Trophoblast cell (in vitro differentiated cells and primary cell): ENCODE measurements at regions not wholly inside any gene's neighbourhood (a gene's known extent, or its start where the extent isn't known, plus 50 kb on each side); places are given as distances from the start of the nearest gene placed in this dataset.

ENCODE experiments used
- DNase-seq, 2 donors: peaks; one replicate each; pipeline ENCODE4 v3.0.0-alpha.2; 2016
- H2AFZ ChIP-seq: 2 replicates; pipeline ENCODE4 v1.6.1; 2013; ENCODE audit warnings: low read length, moderate library complexity, mild to moderate bottlenecking; ENCODE audit not compliant: insufficient read depth, poor library complexity
- H2AK5ac ChIP-seq: 2 replicates; pipeline ENCODE4 v1.6.1; 2013; ENCODE audit warnings: mild to moderate bottlenecking, low read length
- H2BK120ac ChIP-seq: 2 replicates; pipeline ENCODE4 v1.6.1; 2013; ENCODE audit warnings: low read length, mild to moderate bottlenecking, moderate library complexity; ENCODE audit not compliant: insufficient read depth, poor library complexity
- H2BK12ac ChIP-seq: 2 replicates; pipeline ENCODE4 v1.6.1; 2013; ENCODE audit warnings: mild to moderate bottlenecking, low read length, moderate library complexity
- H2BK5ac ChIP-seq: 2 replicates; pipeline ENCODE4 v1.6.1; 2013; ENCODE audit warnings: low read length, low read depth, moderate library complexity, mild to moderate bottlenecking; ENCODE audit not compliant: poor library complexity
- H3K14ac ChIP-seq: 2 replicates; pipeline ENCODE4 v1.6.1; 2013; ENCODE audit warnings: mild to moderate bottlenecking, low read length
- H3K18ac ChIP-seq: 2 replicates; pipeline ENCODE4 v1.6.1; 2013; ENCODE audit warnings: mild to moderate bottlenecking, low read length
- H3K23ac ChIP-seq: 2 replicates; pipeline ENCODE4 v1.6.1; 2013; ENCODE audit warnings: low read length
- H3K27ac ChIP-seq: 2 replicates; pipeline ENCODE4 v1.5.1; 2013; ENCODE audit warnings: low read depth, mild to moderate bottlenecking, inconsistent platforms, low read length, moderate library complexity
- H3K27me3 ChIP-seq: 2 replicates; pipeline ENCODE4 v1.6.1; 2013; ENCODE audit warnings: inconsistent platforms, mild to moderate bottlenecking, low read length, moderate library complexity; ENCODE audit not compliant: insufficient read depth
- H3K36me3 ChIP-seq, 2 experiments: 1 replicate in 1 of 2; 2 replicates in 1 of 2; pipeline ENCODE4 v1.6.1; 2013; ENCODE audit warnings: low read length in 2 of 2, mild to moderate bottlenecking in 2 of 2, moderate library complexity in 1 of 2; ENCODE audit not compliant: insufficient read depth in 2 of 2, control insufficient read depth in 1 of 2
- H3K4ac ChIP-seq: 2 replicates; pipeline ENCODE4 v1.6.1; 2013; ENCODE audit warnings: low read depth, mild to moderate bottlenecking, low read length, moderate library complexity
- H3K4me1 ChIP-seq, 2 experiments: 1 replicate in 1 of 2; 2 replicates in 1 of 2; pipeline ENCODE4 v1.6.1; 2013; ENCODE audit warnings: low read length in 2 of 2, mild to moderate bottlenecking in 2 of 2, moderate library complexity in 1 of 2; ENCODE audit not compliant: insufficient read depth in 2 of 2, control insufficient read depth in 1 of 2
- H3K4me2 ChIP-seq: 2 replicates; pipeline ENCODE4 v1.6.1; 2013; ENCODE audit warnings: inconsistent platforms, mild to moderate bottlenecking, low read length, moderate library complexity
- H3K4me3 ChIP-seq: 2 replicates; pipeline ENCODE4 v1.5.1; 2013; ENCODE audit warnings: mild to moderate bottlenecking, low read depth, low read length, inconsistent platforms
- H3K79me1 ChIP-seq: one replicate; pipeline ENCODE4 v1.6.1; 2013; ENCODE audit warnings: low read length
- H3K79me2 ChIP-seq: 2 replicates; pipeline ENCODE4 v1.6.1; 2013; ENCODE audit warnings: low read length, mild to moderate bottlenecking; ENCODE audit not compliant: control insufficient read depth, insufficient read depth, poor library complexity
- H3K9ac ChIP-seq: 2 replicates; pipeline ENCODE4 v1.6.1; 2013; ENCODE audit warnings: mild to moderate bottlenecking, low read length
- H3K9me3 ChIP-seq: 2 replicates; pipeline ENCODE4 v1.6.1; 2013; ENCODE audit warnings: low read depth, mild to moderate bottlenecking, control low read depth, inconsistent platforms, low read length; ENCODE audit not compliant: insufficient read depth
- H4K12ac ChIP-seq: 2 replicates; pipeline ENCODE4 v1.6.1; 2013; ENCODE audit warnings: low read depth, mild to moderate bottlenecking, low read length, moderate library complexity
- H4K8ac ChIP-seq: 2 replicates; pipeline ENCODE4 v1.6.1; 2013; ENCODE audit warnings: low read depth, mild to moderate bottlenecking, low read length, moderate library complexity
- H4K91ac ChIP-seq: one replicate; pipeline ENCODE4 v1.6.1; 2013; ENCODE audit warnings: low read depth, mild to moderate bottlenecking, low read length, moderate library complexity
- WGBS: extraction: QIAGEN DNeasy Blood & Tissue Kit; methylation state at CpG from one replicate; pipeline ENCODE4 v1.1.7; 2013; ENCODE audit warnings: missing lambda C conversion rate; ENCODE audit not compliant: insufficient read length, insufficient coverage; ENCODE audit errors: extremely low coverage; 5-methylcytosine and 5-hydroxymethylcytosine counted together

GRCh38 chrX:104306180-104306579 is 51.4 kb upstream of the ESX1 start:
- no peak overlapping the region for H4K91ac ChIP-seq
- H2BK5ac ChIP-seq, result no peak overlapping the region
- WGBS, result no CpG with 5 or more reads among the region's 9 CpGs
- H3K4ac ChIP-seq, result no peak overlapping the region
- H3K79me2 ChIP-seq, result no peaks in the 10 kb centered on the region
- H3K4me3 ChIP-seq, result no peak overlapping the region
- no peak overlapping the region for H3K18ac ChIP-seq
- H2BK12ac ChIP-seq, result no peak overlapping the region
- H3K9ac ChIP-seq, result no peak overlapping the region
- no peaks in the 10 kb centered on the region for H3K36me3 ChIP-seq
- H3K14ac ChIP-seq, result no peak overlapping the region
- H3K27ac ChIP-seq, result no peak overlapping the region
- H3K4me2 ChIP-seq, result no peak overlapping the region
- no peak overlapping the region for H4K8ac ChIP-seq
- no peak for DNase-seq
- no peak overlapping the region for H4K12ac ChIP-seq
- H3K4me1 ChIP-seq, result no peaks in the 10 kb centered on the region
- no peaks in the 10 kb centered on the region for H3K79me1 ChIP-seq
- no peak overlapping the region for H2AFZ ChIP-seq
- no peak overlapping the region for H2BK120ac ChIP-seq
- no peak overlapping the region for H2AK5ac ChIP-seq
- H3K27me3 ChIP-seq, result no peaks in the 10 kb centered on the region
- no peaks in the 10 kb centered on the region for H3K9me3 ChIP-seq
- H3K23ac ChIP-seq, result no peak overlapping the region
